Activated CD4-positive, alpha-beta T cell treated with anti-CD3 and anti-CD28 coated beads, Interleukin-2, amount 50 U/mL, for 1 hour (primary cell): ENCODE measurements at regions not wholly inside any gene's neighbourhood (a gene's known extent, or its start where the extent isn't known, plus 50 kb on each side); places are given as distances from the start of the nearest gene placed in this dataset.
"Not testable (repeated sequence)": the region's sequence is repeated elsewhere in the genome, so short reads cannot be mapped to it uniquely, and the experiment has no call there.

ENCODE experiments used
- DNase-seq: peaks from one replicate; pipeline ENCODE4 v3.0.0-alpha.2; 2020

DNA sequence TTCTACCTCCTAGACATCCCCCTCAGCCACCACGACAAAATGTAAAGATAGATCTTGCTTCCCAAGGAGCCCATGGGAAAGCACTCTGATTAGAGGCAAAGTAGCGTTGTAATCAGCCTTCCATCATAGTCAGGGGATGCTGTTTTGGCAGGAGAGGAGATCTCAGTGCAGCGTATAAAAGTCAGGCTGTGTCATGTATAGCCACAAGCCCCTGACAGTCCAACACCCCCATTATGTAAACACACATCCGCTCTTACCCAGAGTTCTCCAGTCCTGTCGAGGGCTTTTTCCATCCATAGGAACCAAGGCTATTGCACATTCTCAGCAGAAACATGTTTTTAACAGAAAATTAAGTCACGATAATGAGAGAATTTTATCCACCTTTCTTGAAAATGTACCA, 156.3 kb downstream of the CYSLTR2 start:
- no peak for DNase-seq

DNA sequence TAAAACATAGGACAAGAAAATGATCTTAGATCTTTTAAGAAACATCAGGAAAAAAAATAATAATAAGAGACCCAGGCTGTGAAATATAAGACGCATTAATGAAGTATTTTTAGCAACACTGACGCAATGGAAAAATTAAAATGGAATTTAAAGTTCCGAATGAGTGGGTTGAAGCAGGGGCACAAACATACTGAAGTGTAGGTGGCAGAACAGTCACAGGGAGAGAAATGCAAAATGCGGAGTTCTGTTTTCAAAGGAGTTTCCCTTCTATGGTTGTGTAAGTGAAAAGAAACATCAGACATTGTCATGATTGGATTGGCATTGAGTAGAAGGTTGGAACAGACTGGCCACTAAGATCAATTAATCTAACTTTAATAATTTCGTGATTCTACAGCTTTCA, 159.8 kb downstream of the CYSLTR2 start:
- DNase-seq = no peak

DNA sequence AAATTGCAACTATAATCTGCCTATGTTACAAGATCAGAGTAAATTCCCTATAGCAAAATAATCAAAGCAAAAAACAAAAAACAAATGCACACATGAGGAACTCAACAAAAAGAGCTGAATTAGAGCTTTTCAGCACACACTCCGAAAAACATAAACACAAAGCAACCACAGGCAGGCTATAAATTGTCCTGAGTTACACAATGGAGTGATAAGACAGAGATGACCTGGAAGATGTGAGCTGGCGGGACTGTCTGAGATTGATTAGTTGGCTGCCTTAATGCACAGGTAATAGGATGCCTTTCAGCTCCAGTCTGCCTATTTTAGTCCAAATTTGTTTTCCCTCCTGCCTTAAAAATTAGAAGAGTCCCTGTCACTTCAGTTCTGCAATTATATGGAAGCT, 159.0 kb upstream of the FNDC3A start:
- no peak for DNase-seq

DNA sequence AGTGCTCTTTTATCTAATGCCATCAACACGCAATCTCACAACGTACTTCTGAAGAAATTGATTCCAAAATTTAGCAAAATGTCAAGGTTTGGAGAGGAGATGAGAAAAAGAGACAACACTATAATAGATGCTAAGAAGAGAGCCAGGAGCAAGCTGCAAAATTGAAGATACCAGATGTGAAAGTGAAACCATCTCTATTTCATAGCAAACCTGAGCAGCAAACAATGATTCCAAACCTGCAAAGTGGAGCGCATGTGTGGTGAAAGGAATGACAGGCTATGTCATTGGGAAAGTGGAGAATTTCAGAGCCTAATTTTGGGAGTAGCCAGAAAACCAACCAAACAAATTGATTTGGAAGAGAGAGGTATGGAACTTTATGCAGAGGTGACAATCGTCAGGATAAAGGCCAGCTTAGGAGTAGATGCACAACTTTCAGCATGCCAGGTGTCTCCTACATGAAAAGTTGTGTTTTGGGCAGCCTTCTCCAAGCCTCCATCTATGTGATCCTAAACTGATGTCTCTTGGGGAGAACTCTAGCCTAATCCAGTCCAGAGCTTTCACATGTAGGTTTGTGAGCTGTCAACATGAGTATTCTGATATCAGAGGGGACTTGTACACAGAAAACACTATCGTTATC, 158.4 kb upstream of the FNDC3A start:
- no peak for DNase-seq

DNA sequence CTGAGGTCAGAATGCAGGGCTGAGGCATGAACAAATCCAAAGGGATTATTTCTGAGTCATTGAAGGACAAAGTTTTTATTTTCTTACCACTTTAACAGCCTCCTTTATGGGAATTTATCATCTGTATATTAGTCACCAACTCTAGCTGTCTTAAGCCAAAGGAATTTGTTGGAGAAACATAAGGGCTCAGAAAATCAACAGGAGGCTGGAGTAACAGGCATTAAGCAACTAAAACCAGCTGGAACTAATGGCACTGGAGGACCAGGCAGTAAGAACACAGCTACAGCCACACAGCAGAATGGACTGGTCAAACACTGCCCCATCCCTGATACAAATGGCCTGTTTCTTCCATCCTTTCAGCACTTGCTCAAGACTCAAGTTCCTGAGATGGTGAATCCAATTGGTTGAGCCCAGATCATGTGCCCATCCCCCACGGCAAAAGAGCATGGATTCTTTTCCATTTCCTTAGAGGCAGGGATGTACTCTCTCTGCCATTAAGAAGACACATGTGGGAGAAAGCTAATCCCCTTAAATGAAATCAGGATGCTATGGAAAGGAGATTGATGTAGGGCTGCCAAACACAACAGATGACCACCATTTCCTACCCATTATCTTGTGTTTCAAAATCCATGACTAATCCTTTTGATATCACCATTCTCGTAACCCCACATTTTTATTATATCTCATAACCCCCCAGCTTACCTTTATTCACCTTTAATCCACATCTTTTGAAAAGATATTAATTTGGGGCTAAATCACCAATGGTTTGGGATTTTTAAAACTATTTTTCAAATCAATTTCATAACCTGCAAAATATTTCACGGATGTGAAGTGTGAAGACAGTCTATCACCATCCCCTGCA, 157.0 kb upstream of the FNDC3A start:
- no peak for DNase-seq

DNA sequence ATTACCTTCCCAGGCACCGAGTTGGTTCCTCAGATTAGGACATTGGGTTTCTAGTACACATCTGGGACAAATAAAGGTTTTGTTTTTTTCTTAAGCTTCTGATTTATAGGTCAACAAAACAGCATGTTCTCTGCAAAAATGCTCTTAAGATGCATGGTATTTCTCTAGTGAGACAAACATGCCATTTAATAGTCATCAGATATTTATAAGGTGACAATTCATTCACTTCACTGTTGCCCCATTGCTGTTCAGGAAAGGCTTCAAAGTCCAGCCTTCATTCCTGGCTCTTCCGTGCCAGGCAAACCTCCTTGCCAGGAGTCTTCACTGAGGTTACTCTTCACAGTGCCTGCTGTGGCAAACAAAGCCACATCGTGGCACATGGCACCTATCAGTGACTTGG, 156.3 kb upstream of the FNDC3A start:
- no peak for DNase-seq

DNA sequence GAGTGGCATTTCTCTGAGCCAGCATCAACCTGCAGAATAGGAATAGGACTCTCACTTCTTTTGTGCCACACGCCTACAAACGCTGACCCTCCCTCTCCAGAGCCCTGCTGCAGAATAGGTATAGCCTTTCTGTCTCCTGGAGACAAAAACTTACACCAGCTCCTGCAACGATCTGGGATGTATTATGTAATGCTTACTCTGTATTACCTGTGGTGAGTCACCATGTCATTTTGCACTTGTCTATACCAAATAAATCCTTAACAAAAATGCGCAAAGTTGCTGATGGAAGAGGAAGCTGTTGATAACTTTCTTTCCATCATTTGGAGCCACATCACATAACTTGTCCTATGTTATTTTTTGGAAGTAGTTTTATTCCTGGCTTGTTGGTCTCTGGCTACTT, 155.8 kb upstream of the FNDC3A start:
- DNase-seq = no peak

DNA sequence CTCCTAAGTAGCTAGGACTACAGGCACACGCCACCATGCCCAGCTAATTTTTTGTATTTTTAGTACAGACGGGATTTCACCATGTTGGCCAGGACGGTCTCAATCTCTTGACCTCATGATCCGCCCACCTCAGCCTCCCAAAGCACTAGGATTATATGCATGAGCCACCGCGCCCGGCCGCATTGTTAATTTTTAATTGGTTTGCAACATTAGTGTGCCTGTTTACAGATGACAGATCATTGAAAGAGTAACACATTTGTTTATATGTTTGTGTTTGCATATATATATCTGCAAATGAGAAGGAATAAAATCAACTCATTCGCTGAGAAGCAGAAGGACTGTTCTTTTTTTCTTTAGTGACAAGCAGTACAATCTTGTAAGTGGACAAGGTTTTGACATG, 152.2 kb upstream of the FNDC3A start:
- not testable (repeated sequence) for DNase-seq

DNA sequence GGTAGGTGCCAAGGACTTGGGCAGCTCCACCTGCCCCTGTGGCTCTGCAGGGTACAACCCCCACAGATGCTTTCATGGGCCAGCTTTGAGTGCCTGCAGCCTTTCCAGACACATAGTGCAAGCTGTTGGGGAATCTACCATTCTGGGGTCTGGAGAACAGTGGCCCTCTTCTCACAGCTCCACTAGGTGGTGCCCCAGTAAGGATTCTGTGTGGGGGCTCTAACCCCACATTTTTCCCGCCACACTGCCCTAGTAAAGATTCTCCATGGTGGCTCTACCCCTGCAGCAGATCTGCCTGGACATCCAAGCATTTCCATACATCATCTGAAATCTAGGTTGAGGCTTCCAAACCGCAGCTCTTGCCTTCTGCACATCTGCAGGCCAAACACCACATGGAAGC, 149.7 kb upstream of the FNDC3A start:
- DNase-seq = no peak

DNA sequence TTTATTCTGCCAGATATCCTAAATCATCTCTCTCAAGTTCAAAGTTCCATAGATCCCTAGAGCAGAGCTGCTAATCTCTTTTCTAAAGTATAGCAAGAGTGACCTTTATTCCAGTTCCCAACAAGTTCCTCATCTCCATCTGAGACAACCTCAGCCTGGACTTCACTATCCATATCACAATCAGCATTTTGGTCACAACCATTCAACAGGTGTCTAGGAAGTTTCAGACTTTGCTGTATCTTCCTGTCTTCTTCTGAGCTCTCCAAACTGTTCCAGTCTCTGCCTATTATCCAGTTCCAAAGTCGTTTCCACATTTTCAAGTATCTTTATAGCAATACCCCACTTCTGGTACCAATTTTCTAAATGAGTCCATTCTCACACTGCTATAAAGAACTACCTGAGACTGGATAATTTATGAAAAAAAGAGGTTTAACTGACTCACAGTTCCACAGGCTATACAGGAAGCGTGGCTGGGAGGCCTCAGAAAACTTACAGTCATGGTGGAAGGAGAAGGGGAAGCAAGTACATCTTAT, 148.7 kb upstream of the FNDC3A start:
- DNase-seq = not testable (repeated sequence)

DNA sequence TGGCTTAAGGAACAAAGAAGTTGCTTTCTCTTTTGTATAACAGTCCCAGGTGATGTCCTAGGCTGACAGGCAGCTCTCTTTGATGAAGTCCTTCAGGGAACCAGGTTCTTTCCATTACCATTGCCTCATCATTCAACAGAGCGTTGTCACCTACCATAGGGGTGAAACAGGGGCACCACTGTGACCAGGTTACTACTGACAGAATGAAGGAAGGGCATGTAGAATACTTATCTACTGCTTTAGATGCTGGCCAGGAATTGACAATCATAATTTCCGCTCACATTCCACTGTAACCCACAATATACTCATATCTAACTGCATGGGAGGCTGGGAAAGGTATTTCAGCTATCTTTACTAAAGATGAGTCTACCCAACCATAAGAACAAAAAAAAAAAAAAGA, 148.0 kb upstream of the FNDC3A start:
- DNase-seq = no peak

DNA sequence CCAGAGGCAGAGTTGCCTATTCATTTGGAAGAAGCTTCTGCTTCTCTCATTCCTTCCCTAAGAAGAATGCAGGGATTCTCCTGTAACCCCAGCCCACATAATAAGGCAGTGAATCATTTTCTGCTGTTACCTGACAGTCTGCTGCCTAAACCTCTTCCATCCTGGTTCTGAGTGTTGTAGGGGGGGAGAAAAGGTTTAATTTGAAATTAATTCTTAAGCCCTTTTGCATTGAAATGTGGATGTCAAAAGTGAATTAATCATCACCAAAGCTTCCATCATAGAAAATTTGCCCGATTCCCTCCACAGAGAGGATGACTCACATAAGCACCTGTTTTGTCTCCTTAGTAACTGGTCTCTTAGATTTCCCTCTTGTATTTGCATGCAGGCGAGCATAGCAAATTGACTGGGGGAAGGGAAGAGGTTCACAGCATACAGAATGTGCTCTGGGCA, 146.7 kb upstream of the FNDC3A start:
- no peak for DNase-seq

DNA sequence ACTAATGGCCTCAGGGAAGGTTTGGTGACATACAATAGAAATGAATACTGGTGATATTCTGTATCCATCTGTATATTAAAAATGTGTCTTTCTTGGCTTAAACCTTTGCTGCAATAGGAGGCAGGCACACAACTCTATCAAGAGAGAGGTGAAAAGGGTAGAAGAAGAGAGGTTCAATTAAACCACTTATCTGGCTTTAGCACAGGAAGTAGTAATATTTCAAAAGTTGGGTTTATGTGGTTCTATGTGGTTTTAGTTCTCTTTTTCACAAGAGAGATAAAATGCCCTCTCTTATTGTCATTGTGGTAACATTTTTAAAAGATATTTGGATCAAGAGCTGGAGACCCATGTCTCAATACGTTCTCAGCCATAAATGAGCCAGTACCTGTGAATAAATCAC, 146.2 kb upstream of the FNDC3A start:
- DNase-seq = no peak

DNA sequence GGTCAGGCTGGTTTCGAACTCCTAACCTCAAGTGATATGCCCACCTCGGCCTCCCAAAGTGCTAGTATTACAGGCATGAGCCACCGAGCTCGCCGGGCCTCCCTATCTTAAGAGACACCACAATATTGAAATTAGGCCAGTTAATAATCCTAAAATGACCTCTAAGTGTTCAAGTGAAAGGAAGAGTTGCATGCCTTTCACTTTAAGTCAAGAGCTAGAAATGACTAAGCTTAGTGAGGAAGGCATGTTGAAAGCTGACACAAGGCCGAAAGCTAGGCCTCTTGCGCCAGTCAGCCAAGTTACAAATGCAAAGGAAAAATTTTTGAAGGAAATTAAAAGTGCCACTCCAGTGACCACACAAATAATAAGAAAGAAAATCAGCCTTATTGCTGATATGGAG, 144.5 kb upstream of the FNDC3A start:
- no peak for DNase-seq

DNA sequence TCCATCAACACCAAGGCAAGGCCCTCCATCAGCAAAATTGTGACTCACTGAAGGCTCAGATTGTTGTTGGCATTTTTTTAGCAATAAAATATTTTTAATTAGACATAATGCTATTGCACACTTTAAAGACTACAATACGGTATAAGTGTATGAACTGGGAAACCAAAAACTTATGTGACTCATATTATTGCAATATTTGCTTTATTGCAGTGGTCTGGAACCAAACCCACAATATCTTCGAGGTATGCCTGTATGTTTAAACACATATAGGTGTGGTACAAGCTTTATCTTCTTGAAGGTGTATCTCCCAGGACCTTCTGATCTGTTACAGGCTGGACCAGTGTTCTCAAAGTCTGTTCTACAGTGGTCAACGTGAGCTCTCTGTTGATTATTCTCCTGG, 142.3 kb upstream of the FNDC3A start:
- no peak for DNase-seq

DNA sequence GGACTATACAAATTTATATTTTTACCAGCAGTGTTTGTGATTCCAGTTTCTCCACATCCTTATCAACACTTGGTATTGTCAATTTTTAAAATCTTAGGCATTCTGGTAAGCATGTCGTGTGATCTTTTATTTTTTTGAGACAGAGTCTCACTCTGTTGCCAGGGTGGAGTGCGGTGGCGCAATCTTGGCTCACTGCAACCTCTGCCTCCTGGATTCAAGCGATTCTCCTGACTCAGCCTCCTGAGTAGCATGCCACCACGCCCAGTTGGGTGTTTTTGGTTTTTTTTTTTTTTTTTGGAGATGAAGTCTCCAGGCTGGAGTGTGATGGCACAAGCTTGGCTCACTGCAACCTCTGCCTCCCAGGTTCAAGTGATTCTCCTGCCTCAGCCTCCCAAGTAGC, 140.4 kb upstream of the FNDC3A start:
- not testable (repeated sequence) for DNase-seq

DNA sequence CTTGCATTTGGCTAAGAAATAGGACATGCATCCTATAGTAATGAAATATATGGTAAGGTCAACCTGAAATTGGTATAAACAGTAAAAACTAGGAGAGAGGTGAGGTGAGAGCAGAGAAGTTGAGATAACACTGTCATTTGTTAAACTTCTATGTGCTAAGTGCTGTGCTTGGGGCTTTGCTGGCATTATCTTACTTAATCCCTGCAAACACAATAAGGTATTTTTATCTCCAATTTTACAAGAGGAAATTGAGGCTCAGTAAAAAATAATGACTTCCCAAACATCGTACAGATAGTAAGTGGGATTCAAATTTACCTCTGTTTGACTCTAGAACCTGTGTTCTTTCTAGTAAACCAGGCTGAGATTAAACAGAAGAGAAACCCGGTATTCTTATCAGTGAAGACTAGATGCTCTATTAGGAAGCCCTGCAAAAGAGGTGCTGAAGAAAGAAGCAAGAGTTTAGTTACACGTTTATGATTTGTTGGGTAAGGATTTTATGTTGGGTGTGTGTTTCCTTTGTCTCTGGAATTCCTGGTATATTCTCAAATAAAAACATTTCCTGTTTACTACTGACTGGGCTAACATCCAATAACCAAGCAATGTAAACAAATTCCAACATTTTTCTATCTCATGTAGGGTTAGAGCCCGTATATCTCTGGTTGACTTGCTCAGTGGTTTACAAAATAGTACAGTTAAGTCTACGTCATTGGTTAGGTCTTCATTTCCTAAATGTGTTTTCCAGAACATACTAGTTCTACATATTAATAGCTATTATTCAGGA, 137.3 kb upstream of the FNDC3A start:
- no peak for DNase-seq

DNA sequence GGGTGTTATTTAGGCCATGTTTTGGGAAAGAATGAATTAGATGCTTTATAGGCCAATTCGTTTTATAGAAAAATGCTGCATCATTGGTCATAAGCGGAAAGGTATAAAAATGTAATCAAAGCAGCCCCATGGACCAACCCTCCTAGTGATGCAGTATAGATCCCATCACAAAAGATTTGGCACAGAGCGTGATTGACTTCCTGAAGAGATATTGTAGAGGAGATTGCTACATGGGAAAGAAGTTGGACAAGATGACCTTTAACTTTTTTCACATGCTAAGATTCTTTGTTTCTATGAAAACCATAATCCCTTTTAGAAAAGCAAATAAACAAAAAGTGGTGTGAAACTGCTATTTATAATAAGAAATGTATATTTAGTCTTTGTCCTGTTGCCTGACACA, 136.5 kb upstream of the FNDC3A start:
- no peak for DNase-seq

DNA sequence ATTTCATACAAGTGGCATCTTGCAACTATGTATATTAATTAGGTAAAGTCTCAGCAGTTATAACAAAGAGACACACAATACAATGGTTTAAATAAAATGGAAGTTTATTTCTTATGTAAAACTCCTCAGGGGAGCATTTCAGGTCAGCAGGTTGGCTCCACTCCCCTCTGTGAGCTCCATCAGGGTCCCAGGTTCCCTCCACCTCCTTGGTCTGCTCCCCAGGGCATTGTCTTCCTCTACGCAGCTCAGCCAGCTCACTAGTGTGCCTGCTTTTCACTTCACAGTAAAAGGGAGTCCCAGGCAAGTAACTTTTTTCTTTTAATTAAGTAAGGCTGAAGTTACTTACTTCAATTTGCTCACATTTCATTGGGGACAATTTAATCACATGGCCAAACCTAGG, 135.3 kb upstream of the FNDC3A start:
- no peak for DNase-seq

DNA sequence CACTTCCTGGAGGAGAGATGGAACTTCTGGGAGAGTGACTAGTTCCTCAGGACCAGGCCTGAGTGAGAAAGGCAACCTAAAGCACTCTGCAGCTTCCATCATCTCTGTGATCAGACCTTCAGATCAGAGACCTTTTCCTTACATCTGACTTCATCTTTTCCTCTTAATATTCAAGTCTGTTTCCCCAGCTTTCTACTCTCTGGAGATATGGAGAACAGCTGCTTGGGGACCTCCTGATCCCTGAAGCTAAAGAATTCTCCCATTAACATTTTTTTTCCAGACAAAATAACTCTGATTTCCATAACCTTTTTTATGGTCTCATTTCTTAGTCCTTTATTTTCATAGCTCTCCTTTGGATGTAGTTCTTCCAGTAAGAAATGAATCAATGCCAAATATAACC, 133.4 kb upstream of the FNDC3A start:
- DNase-seq = no peak

DNA sequence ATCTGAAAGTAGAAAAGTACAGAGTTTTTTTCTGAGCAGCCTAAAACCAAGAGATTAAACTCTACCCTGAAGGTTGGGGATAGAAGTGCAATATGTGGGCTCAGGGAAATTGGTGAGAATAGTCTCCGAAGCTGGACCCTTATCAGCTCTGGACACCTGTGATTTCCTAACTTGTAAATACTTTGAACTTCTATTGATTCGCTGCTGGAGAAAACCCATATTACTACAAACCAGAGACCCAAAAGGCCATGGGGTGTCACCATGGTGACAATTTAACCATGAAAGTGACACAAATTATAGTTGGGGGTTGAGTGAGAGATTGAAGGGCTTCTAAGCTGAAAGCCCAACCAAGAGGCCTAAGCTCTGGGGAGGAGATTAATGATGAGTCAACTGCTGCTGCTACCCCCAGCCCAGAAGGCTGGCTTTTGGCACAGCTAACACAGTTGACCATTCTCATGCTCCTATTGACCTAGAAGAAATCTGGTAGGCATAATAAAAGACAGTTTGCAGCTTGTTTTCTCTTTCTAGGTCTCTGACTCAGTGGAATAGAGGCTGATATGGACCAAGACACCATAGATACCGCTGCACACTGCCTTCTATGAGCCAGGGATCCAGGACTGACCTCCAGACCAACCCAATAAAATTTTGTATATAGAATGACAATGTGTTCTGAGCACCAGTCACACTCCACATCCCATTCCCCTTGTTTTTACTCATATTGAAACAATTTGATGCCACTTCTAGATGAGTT, 131.9 kb upstream of the FNDC3A start:
- no peak for DNase-seq

DNA sequence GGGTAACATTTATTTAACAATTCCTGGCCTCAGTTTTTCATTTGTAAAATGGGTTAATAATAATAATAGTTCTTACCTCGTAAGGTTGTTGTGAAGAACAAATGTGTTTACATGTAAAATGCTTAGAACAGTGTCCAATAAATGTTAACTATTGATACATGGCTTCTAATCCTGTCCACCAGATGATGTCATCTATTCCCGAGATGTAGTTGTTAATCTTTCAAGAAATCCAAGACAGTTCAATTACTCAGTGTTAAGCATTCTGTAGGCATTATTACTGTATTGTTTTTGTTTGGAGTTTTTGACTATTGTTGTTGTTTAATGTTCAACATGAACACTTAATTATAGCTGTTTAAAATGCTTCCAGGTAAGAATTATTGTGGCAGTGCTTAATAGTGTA, 131.0 kb upstream of the FNDC3A start:
- no peak for DNase-seq

DNA sequence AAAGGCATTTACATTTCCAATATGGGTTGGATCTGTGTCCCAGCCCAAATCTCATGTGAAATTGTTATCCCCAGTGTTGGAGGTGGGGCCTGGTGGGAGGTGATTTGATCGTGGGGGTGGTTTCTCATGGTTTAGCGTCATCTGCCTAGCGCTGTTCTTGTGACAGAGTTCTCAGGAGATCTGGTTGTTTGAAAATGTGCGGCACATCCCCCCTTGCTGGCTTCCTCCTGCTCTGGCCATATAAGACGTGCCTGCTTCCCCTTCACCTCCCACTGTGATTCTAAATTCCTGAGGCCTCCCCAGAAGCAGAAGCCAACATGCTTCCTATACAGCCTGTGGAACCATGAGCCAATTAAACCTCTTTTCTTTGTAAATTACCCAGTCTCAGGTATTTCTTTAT, 126.2 kb upstream of the FNDC3A start:
- no peak for DNase-seq
